HG02970 (cell line): ENCODE measurements at regions not wholly inside any gene's neighbourhood (a gene's known extent, or its start where the extent isn't known, plus 50 kb on each side); places are given as distances from the start of the nearest gene placed in this dataset.

Experiments
- ATAC-seq: cut with Tn5 transposase; IDR thresholded peaks from one replicate; pipeline ENCODE4 v1.9.1; 2021; ENCODE audit warnings: mild to moderate bottlenecking, moderate library complexity, moderate number of reproducible peaks; ENCODE audit not compliant: unreplicated experiment, low FRiP score

GRCh38 chr2:41782306-41783158 is 265.3 kb upstream of the PKDCC start:
- ATAC-seq: no peak

- no peak for ATAC-seq
Measured at GRCh38 chr2:41784496-41784895, 263.3 kb upstream of the PKDCC start.

- no peak for ATAC-seq
Measured at GRCh38 chr2:41785251-41786022, 262.4 kb upstream of the PKDCC start.

GRCh38 chr2:41791523-41791922 is 256.3 kb upstream of the PKDCC start:
- ATAC-seq: no peak

DNA sequence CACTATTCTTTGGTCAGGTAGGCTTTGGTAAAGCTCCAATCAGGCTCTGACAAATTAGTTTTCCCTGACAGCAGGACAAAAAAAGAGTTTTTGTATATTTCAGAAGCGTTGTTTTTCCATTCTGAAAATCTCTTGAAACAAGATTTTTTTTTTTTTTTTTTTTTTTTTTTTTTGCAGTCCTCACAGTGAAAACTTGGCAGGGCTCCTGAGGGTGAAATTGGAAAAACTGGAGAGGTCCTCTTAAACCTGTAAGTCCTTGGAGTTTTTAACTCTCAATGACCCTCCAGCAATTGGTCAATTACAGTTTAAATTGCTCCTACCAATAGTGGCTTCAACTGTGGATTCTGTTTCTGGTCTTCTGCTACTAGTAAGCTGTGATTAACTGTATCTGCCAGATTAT is 244.5 kb upstream of the PKDCC start:
- ATAC-seq: no peak

- ATAC-seq: no peak
Measured at GRCh38 chr2:41806286-41806685, 241.5 kb upstream of the PKDCC start.

DNA sequence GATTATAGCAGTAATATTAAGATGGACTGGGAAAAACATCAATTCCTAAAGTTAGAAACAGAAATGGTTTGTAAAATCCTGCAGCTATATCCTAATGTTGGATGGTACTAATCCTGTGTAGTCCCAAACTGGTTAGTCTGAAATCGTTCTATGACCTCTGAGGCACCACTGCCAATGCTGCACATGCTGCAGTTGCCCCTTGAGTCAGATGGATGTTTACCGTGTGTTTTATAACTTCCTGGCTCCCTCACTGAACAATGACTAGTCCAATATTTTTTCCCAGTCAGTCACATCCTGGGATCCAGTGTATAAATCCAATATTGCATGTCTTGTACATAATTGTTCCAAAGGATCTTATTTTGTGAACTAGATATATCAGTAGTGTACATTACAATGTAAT is 226.7 kb upstream of the PKDCC start:
- no peak for ATAC-seq

GRCh38 chr2:41826921-41827320 is 220.9 kb upstream of the PKDCC start:
- ATAC-seq: no peak

GRCh38 chr2:41827354-41827971 is 220.4 kb upstream of the PKDCC start:
- ATAC-seq: no peak

DNA sequence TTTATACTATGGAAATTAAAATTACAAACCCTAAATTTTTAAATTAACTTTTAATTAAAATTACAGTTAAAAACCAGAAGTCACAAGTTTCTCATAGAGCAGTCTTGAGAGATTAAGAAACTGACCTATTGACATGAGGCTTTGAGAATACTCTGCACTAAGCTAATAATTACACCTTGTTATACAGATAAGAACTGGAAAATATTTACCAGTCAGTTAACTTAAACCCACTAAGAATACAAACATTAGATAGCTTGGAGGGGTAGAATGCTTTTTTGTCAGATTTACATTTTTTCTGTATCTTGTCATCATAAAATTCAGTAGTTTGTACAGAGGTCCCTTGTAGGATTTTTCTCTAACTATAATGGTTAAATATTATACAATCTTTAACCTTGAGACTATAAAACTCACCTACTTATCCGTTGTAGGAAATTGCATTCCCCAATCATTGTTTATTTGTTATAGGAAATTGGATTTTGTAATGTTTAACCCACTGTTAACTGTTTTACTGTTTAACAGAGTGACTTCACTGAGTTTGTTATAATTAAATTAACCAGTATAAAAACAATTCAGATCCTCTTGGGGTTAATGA is 219.7 kb upstream of the PKDCC start:
- ATAC-seq: no peak

DNA sequence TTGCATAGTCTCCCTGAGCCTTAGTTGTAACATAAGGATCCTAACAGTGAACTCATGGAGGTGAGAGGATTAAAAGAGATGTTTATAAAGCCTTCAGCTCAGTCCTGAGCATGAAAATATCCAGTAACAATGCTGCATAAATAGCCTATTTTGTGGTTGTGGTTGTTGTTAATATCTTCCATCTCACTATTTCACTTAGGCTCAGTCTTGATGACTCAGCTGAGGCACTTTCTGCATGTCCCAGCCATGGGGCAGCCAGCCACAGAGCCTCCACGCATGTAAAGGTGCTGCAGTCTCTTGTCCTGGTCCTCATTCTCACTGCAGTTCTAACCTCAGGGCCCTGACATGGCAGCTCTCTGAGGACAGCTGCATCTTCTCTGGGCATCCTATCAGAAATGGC is 218.8 kb upstream of the PKDCC start:
- ATAC-seq: no peak

DNA sequence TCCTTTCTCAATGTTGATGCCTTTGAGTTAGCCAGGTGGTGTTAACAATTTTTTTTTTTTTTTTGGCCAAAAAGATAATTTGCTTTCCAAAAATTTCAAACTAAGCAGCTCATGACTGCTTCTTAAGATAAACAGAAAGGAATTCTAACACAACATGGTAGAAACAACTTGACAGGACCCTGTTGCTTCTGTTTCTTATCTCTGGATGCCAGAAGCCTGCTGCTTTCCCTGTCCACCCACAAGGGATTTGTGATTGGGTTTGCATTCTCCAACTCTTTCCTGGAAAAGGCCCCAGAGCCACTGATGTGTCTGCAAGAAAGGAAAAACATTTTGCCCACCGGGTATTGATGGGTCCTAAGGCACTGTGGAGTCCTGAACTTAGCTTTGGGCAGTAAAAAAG is 217.2 kb upstream of the PKDCC start:
- no peak for ATAC-seq

GRCh38 chr2:41832218-41832617 is 215.6 kb upstream of the PKDCC start:
- ATAC-seq: no peak

- no peak for ATAC-seq
Measured at GRCh38 chr2:41835401-41835800, 212.4 kb upstream of the PKDCC start.

GRCh38 chr2:41836948-41837347 is 210.9 kb upstream of the PKDCC start:
- ATAC-seq: no peak

DNA sequence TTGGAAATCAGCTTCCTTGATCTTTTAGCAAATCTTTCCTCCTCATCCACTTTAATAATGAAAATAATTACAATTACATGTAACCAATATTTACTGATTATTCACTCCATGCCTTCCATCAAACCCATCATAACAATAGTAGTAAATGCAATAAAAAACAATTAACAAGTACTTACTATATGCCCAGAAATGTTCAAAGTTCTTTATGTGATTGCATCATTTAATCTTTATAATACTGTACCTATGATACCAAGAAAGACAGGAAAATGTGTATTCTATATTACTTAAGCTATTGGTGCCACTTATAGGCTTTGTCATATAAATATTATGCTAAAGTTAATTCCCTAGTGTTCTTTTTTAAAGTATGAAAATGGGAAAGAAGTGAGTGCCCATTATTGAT is 210.2 kb upstream of the PKDCC start:
- no peak for ATAC-seq

DNA sequence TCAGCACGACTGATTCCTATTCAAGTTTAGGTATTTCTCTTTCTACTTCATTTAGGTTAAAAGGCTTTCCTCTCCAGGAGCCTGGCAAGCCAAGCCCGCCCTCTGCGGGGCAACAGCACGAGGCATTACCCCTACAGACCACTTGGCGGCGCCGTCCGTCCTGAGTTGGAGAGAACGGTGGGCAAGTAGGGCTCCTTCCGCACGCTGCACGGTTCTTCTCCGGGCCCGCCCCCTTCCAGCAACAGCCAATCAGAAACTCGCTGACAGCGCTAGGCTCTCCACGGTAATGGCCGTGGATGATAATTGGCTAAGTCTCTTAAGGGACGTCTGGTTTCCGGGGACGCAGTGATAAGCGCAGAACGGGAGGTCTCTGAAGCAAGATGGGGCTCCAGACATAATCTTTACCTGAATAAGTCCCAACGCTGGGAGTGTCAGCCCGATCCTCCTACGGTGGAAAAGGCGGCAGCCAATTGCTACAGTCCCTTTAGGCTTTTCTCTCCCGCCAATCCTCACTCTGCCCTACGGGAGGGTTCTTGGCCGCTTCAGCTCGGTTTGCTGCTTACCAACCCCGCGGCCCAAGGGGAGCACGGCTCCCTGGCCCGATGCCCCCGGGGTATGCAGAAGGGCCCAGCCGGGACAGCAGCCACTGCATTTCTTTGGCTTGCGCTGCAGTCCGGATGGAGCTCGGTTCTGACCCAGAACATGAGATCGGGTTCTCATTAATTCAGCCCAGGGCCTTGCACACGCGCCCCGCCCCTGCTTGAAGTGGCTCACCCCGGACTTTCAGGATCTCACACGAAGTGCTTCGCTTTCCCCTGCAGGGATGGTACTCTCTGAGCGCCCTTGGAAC is 206.9 kb upstream of the PKDCC start:
- ATAC-seq: peak; percentile 100

DNA sequence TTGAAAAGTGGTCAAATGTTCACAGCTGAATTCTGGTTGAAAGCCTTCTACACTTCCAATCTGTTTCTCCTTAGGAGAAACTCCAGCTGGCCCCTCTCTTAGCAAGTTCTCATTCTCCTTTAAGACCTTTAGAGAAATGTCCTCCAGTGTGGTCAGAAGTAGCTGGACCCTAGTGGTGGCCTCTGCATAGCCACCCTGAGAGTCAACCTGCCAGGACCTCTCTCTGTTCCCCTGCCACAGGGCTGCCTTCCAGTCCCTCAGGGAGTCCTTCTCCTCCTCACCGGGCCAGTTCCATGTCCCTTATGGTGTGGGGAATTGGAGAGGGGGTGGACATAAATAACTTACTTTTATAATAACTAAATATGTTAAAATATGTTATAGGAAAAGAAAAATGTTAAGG is 200.9 kb upstream of the PKDCC start:
- no peak for ATAC-seq

DNA sequence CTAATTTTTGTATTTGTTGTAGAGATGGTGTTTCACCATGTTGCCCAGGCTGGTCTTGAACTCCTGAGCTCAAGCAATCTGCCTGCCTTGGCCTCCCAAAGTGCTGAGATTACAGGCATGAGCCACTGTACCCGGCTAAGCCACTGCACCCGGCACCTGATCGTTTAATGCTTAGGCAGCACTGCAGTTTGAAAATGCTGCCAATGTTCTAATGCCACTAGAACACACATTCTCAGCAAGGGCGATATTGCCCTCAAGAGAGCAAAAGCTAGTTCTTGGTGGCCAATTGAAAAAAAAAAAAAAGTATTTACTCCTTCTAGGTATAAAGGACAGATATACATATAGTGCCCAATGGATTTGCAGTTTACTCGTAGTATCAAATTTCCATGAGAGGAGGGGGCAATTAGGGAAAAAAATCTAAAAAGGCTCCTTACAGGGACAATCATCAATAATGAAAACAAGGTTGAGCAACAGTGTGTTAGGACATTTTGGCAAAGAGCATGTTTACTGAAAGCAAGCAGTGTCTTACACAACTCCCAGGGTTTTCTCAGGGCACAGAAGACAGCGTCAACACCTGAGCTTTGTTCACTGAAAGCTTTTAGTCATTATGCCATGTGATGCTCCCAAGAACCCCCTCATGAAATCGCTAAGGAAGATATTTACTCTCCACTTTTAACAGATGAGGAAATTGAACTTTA is 199.9 kb upstream of the PKDCC start:
- ATAC-seq: no peak

DNA sequence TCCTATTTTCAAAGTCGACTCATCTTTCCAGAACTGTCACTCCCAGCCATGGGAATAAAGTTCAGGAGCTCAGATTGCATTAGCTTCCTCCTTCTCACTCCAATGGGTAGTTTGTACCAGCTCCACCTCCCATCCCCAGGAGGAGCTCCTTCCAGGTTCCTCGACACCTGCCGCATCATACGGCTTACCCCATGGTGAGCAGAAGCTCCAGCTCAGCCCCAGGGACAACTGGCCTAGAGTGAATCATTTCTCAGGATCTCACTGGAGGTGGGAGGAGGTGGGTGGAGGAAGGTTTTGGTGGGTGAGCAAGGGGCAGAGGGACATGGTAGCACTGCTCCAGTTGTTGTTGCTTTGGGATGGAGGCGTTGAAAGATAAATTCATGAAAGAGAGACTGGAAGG is 196.3 kb upstream of the PKDCC start:
- no peak for ATAC-seq
